Hematopoietic multipotent progenitor cell treated with erythropoietin and hydrocortisone succinate and interleukin-3 and kit ligand, for 15 days (in vitro differentiated cells): ENCODE measurements at regions not wholly inside any gene's neighbourhood (a gene's known extent, or its start where the extent isn't known, plus 50 kb on each side); places are given as distances from the start of the nearest gene placed in this dataset.

Source experiments
- DNase-seq: peaks from one replicate; pipeline ENCODE4 v3.0.0-alpha.2; 2015; ENCODE audit warnings: low spot score

DNA sequence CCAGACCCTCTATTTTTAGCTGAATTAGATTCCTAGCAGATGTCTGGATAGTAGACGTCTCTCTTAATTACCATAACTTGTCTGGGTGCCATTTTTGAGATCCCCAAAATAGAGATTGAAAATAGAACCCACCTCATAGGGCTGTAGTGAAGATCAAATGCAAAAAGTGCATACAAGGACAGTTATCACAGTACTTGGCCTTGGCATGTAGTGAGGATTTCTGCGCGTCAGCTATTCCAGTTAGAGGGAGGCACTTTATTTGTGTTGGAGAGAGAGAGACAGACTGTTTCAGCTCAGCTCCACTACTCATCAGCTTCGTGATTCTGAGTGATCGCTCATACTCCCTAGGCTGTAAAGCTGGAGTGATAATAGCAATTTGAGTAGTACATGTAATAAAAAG lies 59.6 kb upstream of the CDH13 start:
- no peak for DNase-seq

DNA sequence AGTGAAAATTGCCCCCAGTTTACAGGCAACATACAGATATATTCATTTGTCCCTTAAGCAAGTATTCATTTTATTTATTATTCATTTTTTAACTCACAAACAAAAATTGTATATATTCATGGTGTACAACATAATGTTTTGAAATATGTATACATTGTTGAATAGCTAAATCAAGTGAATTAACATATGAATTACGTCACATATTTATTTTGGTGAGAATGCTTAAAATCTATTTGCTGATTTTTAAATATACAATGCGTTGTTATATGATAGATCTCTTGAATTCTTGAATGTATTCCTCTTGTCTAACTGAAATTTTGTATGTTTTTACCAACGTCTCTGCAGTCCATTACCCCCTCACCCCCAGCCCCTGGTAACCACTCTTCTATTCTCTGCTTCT lies 63.4 kb upstream of the CDH13 start:
- DNase-seq = no peak

DNA sequence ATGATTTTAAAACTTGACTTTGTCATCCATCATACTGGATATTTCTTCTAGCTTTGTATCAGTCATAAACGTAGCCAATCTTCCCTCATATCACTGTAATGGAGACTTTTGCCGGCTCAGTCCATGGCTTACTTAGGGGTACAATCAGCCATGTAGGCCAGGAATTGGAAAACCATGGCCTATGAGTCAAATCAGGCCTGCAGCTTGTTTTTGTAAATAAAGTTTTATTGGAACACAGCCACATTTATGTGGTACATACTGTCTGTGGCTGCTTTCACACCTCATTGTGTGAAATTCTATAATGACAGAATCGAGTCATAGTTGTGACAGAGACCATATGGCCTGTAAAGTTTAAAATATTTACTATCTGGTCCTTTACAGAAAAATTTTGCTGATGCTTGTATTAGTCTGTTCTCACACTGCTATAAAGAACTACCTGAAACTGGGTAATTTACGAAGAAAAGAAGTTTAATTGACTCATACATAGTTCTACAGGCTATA lies 64.5 kb upstream of the CDH13 start:
- DNase-seq = no peak

DNA sequence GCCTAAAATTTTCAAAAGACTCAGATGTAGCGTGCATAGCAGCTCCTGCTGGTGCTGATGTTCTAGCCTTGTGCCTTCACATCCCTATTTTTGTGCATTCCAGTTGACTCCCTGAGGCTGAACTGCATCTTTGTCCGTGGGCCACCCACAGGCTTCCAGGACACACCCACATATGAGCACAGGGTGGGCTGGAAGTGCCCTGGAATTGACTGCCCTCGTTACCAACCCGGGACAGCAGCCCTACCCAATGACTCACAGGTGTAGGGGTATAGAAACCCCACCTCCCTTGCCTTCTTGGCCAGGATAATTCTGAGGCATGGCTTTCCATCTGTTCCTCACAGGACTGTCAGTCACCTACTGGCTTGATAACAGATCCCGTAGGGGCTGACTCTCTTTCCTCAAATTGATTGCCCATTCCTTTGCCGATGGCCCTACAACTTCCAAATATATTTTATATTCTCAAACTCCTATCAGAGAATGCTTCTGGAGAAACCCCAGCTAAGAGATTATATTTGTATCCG lies 65.9 kb upstream of the CDH13 start:
- DNase-seq = no peak

DNA sequence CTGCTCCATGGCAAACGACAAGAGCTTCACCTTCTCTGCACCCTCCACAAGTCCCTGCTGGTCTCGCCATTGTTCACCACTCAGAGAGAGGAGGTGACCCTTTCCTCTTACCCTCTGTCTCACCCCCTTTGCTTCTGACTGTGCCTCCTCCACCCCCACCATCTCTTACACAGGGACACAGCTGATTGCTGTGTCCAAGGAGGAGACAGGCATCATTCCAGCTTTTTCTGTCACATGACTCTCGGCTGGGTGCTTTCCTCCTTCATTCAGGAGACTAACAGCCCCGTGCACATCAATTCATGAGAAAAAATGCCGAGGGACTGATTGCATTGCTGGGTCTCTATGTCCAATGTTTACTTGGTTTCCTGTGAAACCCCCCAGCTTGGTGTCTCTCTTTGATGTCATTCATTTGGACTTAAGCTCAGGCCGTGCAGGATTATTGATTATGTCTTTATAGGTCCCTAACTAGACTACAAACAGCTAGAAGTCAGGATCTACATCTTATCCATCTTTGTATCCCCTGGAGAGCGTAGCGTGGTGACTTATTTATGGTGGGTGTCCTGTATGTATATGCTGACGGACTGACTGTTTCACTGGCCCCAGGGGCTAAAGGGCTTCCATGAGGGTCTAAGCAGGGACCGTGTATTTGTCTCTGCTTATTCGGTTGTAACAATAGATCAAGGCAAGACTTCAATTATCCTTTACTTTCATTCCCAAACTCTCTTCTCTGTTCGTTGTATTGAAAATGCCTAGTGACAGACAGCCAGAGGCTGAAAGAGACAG lies 82.2 kb upstream of the CDH13 start:
- DNase-seq = no peak

DNA sequence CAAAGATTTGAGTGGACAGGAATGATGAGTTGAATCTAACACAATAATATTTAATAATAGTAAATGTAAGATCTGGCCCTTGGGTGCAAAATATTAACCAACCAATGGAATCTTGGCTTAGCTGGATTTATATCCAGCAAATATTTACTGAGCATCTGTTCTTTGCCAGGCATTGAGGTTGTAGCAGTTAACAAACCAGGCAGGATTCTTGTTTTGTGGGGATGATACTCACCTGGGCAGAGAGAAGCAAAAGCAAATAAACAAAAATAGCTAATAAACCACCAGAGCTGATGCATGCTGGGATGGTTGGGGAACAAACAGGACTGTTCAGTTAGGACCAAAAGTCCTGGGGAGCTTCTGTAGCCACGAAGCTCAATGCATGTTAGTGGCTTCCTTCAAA lies 84.1 kb upstream of the CDH13 start:
- no peak for DNase-seq

DNA sequence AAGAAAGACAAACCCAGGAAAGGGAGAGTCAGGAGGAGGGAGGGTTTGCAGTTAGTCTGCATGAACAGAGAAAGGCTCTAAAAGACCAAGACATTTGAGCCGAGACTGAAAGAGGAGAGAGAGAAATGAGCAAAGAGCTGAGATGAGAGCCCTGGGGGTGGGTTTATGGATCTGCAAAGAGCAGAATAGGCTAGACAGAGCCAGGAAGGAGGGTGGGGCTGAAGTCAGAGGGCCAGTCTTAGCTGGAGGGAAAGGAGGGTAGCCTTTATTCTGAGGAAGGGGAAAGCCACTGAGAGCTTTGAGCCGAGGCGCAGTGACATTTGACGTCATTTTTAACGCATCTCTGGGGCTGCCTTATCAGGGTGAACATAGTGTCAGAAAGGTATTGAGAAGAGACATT lies 85.7 kb upstream of the CDH13 start:
- DNase-seq = no peak

DNA sequence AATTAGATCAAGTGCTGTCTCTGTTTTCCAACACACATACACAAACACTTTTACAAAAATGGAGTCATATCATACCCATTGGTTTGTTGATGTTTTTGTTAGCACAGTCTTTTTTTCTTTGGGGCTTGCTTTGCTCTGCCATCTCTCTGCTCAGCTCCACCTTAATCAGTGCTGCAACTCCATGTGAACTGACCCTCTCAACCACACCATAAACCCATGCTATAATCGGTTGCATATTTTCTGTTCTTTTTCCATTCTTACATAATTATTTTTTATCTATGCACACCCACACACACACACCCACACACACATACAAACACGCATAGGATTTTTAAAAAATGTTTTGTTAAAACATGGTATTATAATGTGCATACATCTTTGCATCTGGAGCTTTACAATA lies 91.0 kb upstream of the CDH13 start:
- no peak for DNase-seq

DNA sequence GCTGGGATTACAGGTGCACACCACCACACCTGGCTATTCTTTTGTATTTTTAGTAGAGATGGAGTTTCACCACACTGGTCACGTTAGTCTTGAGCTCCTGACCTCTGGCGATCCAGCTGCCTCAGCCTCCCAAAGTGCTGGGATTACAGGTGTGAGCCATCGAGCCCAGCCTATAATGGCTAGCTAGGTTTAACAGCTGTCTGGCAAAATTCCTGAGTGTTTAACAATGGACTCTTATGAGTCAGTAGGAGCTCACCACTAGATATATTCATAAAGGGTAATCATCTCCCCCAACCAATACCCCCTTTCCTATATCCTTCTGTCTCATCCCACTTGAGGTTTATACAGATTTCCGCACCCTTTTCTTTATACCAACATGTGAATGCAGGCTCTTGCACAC lies 91.5 kb upstream of the CDH13 start:
- DNase-seq = no peak

DNA sequence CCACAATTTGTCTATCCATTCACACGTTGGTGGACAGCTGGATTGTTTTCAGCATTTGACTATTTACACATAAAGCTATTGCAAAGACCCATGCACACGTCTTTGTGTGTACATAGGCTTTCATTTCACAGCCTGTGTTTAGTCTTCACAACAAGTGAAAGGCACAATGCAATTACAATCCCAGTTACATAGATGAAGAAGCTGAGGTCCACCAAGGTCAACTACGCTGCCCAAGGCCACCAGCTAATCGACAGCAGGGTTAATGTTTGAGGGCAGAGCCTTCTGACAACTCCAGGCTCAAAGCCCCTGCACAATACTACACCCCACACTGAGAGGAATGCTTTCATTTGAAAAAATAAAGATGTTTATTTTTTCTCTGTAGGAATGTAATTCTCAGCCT lies 93.6 kb upstream of the CDH13 start:
- no peak for DNase-seq

DNA sequence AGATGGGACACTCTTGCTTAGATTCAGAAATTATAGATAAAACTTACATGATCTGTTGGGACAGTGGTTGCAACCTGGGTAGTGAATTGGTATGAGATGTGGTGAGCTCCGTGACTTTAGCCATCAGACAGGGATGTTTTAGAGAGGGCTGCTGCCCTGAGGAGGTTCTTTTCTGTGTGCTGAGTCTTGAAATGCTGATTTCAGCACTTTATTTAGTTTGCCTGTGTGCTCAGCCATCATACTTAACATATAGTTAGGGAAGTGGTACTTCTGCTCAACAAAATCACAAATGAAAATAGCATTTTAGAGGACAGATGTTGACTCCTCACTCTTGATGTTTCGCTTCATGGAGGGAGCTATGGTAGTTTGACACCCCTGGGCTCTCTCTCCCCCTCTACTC lies 95.9 kb upstream of the CDH13 start:
- DNase-seq = no peak

DNA sequence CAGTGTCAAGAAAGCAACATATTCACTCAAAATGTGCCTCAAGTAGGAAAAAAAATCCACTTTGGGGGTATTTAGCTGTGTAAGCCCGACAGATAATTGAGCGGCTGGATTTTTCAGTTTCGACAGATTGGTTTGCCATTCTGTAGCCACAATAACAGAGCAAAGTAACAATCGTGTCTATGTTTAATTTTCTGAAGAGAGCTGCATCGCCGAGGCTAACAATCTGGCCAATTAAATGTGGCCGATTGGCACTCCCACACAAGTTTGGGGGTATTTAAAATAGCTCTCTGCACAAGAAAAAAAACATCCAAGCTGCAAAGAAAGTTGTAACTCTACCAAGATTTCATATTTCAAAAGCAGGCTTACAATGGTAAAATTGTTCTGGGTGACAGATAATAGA lies 99.7 kb upstream of the CDH13 start:
- no peak for DNase-seq

DNA sequence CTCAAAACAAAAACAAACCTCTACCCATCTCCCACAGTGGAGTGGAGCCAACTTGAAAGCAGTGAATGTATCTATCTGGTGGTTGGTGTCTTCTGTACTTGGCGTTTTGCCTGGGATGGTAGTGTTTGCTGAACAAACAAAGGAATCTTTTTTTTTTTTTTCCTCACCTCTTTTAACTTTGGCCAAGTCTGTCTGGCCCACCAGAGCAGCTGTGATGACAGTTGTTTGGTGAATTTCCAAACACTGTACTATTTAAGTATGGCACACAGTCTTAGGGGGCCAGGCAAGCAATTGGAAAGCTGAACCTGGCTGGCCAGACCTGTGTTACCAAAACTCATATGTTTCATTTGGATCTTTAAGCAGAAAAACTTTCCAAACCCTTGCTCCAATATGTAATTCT lies 101.8 kb upstream of the CDH13 start:
- no peak for DNase-seq

DNA sequence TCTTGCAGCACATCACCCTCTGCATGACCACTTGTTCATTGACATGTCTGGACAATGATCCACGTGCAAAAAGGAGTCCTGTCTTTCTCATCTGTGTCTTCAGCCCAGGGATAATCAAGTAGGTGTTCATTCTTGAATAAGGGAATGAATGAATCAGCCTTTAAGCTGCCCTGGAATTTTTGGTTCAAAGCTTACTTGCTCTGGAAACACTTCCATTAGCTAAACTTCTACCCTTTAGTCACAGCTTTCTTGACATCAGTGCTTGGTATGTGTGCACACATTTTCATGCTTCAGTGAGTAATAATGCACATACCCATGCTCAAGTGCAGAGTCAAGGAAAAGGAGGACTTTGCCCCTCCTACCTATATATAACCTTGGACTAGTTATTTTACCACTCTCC lies 103.0 kb upstream of the CDH13 start:
- no peak for DNase-seq

DNA sequence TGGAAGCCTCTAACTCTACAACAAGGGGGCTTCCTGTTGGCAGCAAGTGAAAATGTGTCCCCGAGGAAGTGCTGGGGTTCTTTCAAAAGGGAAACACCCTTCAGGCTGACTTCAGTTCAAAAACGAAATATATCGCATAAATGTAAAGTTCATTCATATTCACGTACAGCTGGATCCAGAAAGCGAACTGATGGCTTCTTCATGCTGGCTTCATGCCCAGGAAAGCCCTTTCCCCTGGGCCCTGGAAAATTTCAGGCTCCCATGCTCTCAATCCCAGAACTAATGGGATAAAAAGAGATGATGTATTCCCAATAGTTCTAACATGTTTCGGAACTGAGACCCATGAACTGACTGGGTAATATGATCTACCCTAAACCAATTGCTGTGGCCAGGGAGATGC lies 104.7 kb upstream of the CDH13 start:
- no peak for DNase-seq

DNA sequence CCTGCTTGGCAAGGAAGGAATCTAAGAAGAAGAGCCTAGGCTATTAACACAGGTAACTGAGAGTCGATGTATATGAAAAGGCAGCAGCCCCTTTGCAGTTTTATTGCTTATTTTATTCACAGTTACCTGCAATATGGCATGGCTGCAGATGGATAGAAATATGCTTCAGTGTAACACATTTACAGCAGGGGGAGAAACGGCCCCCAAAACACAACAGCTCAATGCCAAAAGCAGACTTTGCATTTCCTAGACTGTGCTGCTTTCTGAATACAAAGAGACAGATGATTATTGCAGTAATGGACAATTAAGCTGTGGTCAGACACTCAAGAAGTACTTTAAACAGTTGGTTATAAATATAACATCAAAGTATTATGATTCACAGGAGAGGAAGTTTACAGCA lies 108.0 kb upstream of the CDH13 start:
- no peak for DNase-seq

DNA sequence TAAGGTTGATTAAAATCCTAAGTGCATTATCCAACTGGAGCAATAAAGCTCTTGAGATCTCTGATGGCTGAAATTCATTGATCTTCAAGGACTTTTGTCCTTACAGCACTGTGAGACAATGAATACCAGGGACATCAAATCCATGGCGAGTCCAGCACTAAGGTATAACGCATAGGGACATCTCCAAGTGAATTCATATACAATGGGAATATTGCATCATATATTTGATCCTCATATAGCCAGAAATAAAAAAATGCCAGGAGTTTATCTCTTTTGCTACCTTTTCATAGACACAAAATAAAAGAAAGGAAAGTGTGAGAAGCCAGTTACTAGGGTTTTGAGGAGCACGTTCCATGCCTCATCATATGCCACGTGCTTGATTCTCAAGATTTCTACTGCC lies 112.5 kb upstream of the CDH13 start:
- no peak for DNase-seq

DNA sequence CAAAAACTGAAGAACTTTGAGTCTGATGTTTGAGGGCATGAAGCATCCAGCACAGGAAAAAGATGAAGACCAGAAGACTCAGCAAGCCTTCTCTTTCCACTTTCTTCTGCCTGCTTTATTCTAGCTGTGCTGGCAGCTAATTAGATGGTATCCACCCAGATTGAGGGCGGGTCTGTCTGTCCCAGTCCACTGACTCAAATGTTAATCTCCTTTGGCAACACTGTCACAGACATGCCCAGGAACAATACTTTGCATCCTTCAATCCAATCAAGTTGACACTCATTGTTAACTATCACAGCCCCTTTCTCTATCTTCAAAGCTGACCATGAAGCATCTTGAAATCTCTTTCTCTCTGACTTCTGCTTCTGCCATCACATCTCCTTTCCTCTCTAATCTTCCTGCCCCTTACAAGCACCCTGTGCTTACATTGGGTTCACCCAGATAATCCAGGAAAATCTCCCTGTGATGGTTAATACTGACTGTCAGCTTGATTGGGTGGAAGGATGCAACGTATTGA lies 115.9 kb upstream of the CDH13 start:
- no peak for DNase-seq

DNA sequence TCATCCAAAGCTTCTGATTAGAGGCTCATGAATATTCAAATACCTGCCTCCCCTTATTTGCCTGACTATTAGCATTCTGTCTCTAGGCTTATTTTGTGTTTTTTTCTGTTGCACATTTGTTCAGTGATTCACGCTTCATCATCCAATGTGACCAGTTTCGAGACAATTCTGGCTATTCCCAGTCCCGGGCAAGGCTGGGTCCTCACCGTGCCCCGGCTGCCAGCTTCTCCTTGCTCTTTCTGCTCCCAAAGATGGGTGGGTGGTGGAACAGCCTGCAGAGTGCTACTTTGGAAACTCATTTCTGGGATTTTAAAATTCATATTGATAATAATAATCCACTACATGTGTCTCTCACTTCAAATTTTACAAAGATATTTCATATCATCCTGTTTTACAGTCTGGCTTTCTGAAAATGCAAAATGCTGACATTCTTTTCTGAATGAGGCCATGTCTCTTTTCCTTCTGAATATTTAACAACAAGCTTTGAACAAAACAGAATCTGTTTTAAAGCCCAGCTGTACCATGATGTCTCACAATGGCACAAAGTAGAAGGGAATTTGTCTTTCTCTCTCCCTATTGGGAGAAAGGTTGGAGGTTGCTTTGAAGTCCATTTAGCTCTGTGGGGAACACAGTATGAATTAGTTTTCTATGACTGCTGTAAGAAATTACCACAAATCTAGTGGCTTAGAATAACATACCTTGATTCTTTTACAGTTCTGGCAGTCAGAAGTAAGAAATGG lies 116.9 kb upstream of the CDH13 start:
- no peak for DNase-seq

DNA sequence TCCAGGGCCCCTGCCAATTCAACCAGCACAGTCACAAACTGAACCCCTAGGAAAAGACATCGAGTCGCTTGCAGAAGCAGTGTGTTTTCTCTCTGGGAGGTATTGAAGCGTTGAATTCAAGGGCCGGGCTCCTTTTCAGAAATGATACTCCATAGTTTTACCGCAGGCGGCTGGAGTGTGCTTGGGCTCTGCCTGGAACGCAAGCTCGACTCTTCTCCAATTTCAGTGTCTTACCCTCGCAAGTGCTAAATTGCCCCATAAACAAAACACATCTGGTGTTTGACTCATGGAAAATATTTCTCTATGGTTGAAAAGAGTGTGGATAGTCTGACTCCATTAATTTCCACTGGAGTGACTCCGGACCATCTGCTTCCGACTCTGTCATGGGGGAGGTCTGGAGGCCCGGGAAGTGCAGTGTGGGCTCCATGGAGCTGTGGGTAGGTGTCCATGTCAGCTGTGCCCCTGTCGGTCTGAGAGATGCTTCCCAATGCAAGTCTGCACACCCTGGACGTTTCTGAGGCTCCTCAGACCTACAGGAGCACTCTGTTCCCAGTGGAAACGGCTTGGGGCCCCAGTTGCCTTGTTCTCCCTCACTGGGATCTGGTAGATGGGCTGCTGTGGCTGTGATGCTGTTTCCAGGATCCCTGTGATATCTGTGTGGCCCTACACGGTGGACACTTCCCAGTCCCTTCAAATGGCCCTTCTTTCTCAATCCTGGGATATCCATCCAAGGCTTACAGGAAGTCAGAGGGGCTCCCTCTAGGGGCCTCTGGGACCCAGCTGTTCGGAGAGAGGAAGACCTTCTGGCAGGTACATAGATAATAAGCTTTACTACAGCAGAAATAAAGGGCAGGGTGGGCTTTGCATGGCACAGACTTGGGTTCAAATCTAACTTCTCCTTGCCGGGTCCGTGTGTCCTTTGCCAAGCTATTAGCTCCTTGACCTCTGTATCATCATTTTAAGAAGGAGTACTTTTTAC lies 119.8 kb upstream of the CDH13 start:
- no peak for DNase-seq

DNA sequence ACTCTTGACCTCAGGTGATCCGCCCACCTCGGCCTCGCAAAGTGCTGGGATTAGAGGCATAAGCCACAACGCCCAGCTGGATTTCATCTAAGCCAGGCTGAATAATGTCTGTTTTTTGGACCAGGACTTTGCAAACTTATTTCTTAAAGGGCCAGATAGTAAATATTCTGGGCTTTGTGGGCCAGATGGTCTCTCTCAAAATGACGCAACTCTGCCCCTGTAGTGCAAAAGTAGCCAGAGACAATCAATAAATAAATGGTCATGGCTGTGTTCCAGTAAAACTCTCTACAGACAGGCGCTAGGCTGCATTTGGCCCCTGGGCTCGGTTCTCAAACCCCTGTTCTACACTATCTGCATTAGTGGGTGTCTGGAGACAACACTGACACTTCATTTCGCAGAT lies 121.9 kb upstream of the CDH13 start:
- DNase-seq = no peak

DNA sequence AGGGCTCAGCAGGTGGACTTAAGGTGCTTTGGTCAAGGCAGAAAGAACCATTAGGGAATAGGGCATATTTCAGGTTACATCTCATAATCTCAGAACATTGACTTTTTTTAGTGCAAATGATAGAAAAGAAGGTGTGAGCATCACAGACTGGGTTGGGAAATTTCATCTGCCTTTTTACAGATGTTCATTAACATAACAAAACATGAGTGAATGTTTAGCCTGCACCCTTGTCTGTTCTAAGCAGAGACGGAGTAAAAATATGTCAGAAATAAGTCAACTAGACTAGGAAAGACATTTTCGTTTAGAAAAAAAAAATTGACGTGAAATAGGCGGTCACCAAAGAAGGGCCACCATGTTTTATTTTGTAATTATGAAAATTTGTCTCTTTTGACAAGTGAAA lies 127.5 kb upstream of the CDH13 start:
- no peak for DNase-seq
